Thymus (tissue), 11 donors: ENCODE measurements at regions not wholly inside any gene's neighbourhood (a gene's known extent, or its start where the extent isn't known, plus 50 kb on each side); places are given as distances from the start of the nearest gene placed in this dataset.
A peak's percentile ranks its signal among the peaks of the same experiment; 100 is the strongest.

Source experiments
- DNase-seq, 9 donors: peaks; one replicate each; pipeline ENCODE4 v3.0.0-alpha.2; 2013; ENCODE audit warnings: low spot score in 9 of 9, low read depth in 6 of 9, missing footprints in 1 of 9
- H3K27ac ChIP-seq, 2 donors: one replicate each; pipeline ENCODE4 v1.5.1; 2013; ENCODE audit warnings: control low read depth in 1 of 2, low read depth in 1 of 2, low read length in 1 of 2, mild to moderate bottlenecking in 1 of 2, moderate library complexity in 1 of 2
- H3K27me3 ChIP-seq, 2 donors: one replicate each; pipeline ENCODE4 v1.5.1; 2013; ENCODE audit warnings: low read length in 1 of 2; ENCODE audit not compliant: control insufficient read depth in 2 of 2, insufficient read depth in 1 of 2
- H3K36me3 ChIP-seq, 2 donors: one replicate each; pipeline ENCODE4 v1.5.1; 2013; ENCODE audit warnings: low read length in 1 of 2, mild to moderate bottlenecking in 1 of 2, moderate library complexity in 1 of 2; ENCODE audit not compliant: control insufficient read depth in 2 of 2, insufficient read depth in 2 of 2
- H3K4me1 ChIP-seq, 2 donors: one replicate each; pipeline ENCODE4 v1.5.1; 2013; ENCODE audit warnings: low read length in 2 of 2; ENCODE audit not compliant: control insufficient read depth in 2 of 2, insufficient read depth in 2 of 2
- H3K4me3 ChIP-seq, 2 donors: one replicate each; pipeline ENCODE4 v1.5.1; 2013; ENCODE audit warnings: low read length in 2 of 2, control low read depth in 1 of 2, mild to moderate bottlenecking in 1 of 2
- H3K9me3 ChIP-seq, 2 donors: one replicate each; pipeline ENCODE4 v1.5.1; 2013; ENCODE audit warnings: low read length in 1 of 2, mild to moderate bottlenecking in 1 of 2; ENCODE audit not compliant: control insufficient read depth in 2 of 2, insufficient read depth in 1 of 2
- WGBS: extraction: QIAGEN DNeasy Blood & Tissue Kit; methylation state at CpG from one replicate; pipeline ENCODE4 v1.1.7; 2013; 5-methylcytosine and 5-hydroxymethylcytosine counted together
- donor health status: healthy.

DNA sequence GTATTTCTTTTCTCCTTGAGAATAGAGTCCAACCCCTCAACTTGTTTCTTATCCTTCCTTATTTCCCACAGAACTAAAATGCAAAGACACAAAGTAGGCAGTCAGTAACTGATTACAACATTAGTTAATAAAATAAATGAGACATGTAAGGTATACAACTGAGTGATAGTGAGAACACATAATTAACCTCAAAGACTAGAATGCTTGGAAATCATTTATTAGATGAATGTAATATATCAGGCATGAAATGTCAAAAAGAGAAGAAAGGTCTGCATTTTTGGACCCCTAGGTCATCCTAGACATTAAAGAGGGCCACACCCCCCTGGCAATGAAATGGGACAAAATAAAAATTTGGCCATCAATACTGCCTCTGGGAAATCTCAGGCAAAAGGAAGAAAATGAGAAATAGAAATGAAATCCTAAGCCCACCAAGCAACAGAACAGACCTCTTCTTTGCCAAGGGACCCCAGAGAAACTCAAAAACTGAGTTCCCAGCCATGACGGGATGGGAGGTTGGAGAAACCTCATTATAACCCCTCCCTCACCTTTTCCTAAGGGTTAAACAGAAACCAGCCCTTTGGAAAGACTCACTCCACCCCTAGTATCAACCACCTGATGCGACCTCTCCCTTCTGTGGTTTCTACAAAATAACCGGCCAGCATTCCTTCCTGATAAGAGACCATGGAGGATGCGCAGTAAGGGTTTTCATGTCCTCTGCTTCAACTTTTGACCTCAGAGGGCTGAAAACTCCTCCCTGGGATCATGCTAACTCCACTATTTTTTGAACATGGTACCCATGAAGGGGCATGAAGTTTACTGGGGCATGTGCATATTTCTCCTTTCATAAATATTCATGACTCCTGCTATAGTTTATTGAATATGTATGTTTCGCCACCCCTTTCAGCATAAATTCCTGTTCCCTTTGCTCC, 90.0 kb upstream of the EXOC1L start:
- Histone ChIP-seq H3K27me3 (no peaks in the 10 kb centered on the region), H3K36me3 (no peaks in the 10 kb centered on the region), H3K9me3 (no peaks in the 10 kb centered on the region), H3K27ac (no peak overlapping the region), H3K4me3 (no peak overlapping the region), H3K4me1 (no peaks in the 10 kb centered on the region)
- WGBS: 92% methylated on average over 5 of the region's 5 CpGs
- no peak for DNase-seq

DNA sequence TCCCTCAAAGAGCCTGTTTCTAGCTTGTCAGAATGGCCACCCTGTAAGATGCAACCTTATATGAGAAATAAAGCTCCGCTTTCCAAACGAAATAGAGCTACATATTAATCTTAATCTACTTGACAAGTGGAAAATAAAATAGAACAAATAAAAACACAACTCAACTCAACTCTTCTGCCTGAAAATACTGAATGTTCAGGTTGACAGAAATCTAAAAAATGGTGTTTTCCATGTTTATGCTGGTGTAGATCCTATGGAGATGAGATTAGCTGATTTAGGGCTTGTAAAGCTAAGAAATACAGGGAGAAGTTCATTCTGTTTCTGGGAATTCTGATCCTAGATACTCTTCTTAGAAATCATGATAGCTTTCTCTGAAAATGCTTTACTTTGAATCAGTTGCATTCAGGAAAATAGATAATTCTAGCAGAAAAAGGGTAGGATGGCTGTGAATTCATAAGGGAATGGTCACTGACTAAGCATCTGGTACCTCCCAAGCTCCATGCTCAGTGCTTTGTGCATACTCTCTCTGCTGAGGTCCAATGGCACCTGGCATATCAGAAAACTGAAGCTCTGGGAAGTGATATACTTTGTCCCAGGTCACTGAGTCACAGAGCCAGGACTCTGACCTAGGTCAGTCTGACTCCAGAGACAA, 89.2 kb upstream of the EXOC1L start:
- H3K27ac ChIP-seq: no peak overlapping the region
- no peaks in the 10 kb centered on the region for H3K36me3 ChIP-seq
- H3K27me3 ChIP-seq: peaks cover 0 to 2% of the 10 kb centered on the region in 2 donors
- no peak for DNase-seq
- no peaks in the 10 kb centered on the region for H3K9me3 ChIP-seq
- H3K4me3 ChIP-seq: no peak overlapping the region
- 93% methylated on average over 2 of the region's 2 CpGs for WGBS
- H3K4me1 ChIP-seq: no peaks in the 10 kb centered on the region

DNA sequence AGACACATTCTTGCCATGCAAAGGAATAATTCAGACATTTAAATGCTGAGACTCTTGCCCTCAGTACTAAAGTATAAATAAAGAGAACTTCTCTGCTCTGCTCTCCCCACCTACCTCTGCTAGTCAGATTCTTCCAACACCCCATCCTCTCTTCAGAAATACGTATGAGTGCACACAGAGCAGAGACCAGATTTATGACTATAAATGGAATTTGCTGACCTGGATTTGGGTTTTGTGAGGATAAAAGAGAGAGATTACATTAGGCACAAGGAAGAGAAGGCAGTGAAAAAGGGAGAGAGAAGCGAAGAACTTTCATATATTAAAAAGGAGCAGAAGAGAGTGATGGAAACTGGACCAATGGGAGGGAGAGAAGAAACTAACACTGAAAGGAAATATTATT, 87.6 kb upstream of the EXOC1L start:
- 96% methylated on average over 2 of the region's 2 CpGs for WGBS

DNA sequence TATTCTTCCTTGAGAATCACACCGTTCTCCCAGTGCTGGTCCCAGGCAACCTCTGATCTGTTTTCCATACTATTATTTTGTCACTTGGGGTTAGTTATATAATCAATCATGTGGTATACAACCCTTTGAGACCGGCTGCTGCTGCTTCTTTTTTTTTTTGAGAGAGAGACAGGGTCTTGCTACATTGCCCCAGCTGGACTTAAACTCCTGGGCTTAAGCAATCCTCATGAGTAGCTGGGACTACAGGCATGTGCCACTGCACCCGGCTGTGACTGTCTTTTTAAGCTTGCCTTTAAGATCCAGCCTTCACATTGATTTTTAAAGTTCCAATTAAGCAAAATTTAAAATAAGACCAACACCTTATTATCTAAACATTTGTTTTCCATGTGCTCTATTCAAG, 86.7 kb upstream of the EXOC1L start:
- Histone ChIP-seq H3K4me3 (no peak overlapping the region), H3K9me3 (no peaks in the 10 kb centered on the region), H3K4me1 (no peaks in the 10 kb centered on the region), H3K36me3 (no peaks in the 10 kb centered on the region), H3K27me3 (peaks cover 0 to 2% of the 10 kb centered on the region in 2 donors), H3K27ac (no peak overlapping the region)
- DNase-seq: no peak
- 86% methylated on average over 3 of the region's 3 CpGs for WGBS

More for the DNA sequence above, 87.6 kb upstream of the EXOC1L start:
- Histone ChIP-seq H3K27ac (no peak overlapping the region), H3K4me1 (no peaks in the 10 kb centered on the region), H3K27me3 (peaks cover 0 to 2% of the 10 kb centered on the region in 2 donors), H3K4me3 (no peak overlapping the region), H3K9me3 (no peaks in the 10 kb centered on the region), H3K36me3 (no peaks in the 10 kb centered on the region)
- DNase-seq: no peak

DNA sequence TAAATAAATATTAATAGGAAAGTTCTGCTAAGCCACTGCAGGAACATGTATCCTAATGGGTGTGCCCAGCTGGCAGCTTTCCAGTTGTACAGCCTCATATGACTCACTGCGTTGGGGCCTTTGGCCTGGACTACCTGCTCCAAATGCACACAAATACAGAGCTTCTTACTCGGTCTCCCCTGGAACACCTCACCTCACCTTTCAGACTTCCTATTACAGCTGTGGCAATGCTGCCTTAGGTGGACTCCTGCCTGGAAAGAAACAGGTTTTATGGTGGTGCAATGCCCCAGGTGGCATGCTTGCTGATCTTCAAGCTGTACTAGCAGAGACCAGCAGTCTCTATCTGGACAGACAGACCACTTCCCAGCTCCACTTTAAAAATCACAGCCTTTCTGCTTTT, 85.7 kb upstream of the EXOC1L start:
- Histone ChIP-seq H3K4me3 (no peak overlapping the region), H3K9me3 (no peaks in the 10 kb centered on the region), H3K4me1 (no peaks in the 10 kb centered on the region), H3K36me3 (no peaks in the 10 kb centered on the region), H3K27ac (no peak overlapping the region), H3K27me3 (peaks cover 0 to 2% of the 10 kb centered on the region in 2 donors)
- 87% methylated on average over 2 of the region's 2 CpGs for WGBS
- DNase-seq: no peak

DNA sequence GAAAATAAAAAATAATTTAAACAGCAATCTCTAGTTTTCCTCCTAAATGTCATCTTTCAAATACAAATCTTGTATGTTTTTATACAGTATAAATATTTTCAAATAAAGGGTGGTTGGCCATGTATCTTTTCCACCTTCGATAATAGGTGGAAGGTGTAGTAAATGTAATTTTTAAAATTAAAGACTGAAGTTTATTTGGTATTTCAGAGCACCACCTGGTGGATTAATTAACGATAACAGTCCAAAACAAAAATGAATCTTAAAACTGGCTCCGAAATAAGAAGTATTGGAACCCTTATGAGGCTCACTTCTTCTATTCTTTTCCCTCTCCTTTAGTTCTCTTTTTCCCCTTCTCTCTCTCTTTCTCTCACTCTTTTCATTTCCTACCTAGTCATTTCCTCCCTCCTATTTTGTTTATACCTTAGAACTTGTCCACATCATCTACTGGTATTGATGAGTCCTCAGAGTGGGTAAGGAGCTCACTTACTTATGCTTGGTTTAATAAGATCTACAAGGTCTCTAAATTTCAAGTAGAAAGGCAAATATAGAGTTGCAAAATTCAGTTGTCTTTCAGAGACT, 82.9 kb upstream of the EXOC1L start:
- peak in 2 of 9 donors; percentile 3 to 22 for DNase-seq
- WGBS: 44% methylated on average over 3 of the region's 3 CpGs
- H3K4me1 ChIP-seq: no peaks in the 10 kb centered on the region
- no peak overlapping the region for H3K27ac ChIP-seq
- H3K9me3 ChIP-seq: no peaks in the 10 kb centered on the region
- peaks cover 0 to 2% of the 10 kb centered on the region in 2 donors for H3K27me3 ChIP-seq
- H3K4me3 ChIP-seq: no peak overlapping the region
- no peaks in the 10 kb centered on the region for H3K36me3 ChIP-seq

GRCh38 chr4:55742655-55743202, 76.9 kb upstream of the EXOC1L start:
- DNase-seq: no peak
- H3K27me3 ChIP-seq: no peaks in the 10 kb centered on the region
- no peaks in the 10 kb centered on the region for H3K4me1 ChIP-seq
- no peaks in the 10 kb centered on the region for H3K36me3 ChIP-seq
- WGBS: 65% methylated on average over 5 of the region's 5 CpGs
- no peaks in the 10 kb centered on the region for H3K9me3 ChIP-seq
- no peak overlapping the region for H3K4me3 ChIP-seq
- H3K27ac ChIP-seq: no peak overlapping the region

- Histone ChIP-seq H3K9me3 (no peaks in the 10 kb centered on the region), H3K4me1 (no peaks in the 10 kb centered on the region), H3K27me3 (no peaks in the 10 kb centered on the region), H3K36me3 (no peaks in the 10 kb centered on the region), H3K27ac (no peak overlapping the region), H3K4me3 (no peak overlapping the region)
- no peak for DNase-seq
- 95% methylated on average over 6 of the region's 6 CpGs for WGBS
These were observed 75.2 kb upstream of the EXOC1L start for GRCh38 chr4:55744369-55744768.

GRCh38 chr4:55745014-55745413, 74.6 kb upstream of the EXOC1L start:
- H3K9me3 ChIP-seq: no peaks in the 10 kb centered on the region

More at GRCh38 chr4:55745014-55745413, 74.6 kb upstream of the EXOC1L start:
- H3K4me1 ChIP-seq: no peaks in the 10 kb centered on the region
- H3K36me3 ChIP-seq: no peaks in the 10 kb centered on the region
- DNase-seq: no peak
- H3K4me3 ChIP-seq: no peak overlapping the region
- no peak overlapping the region for H3K27ac ChIP-seq
- no peaks in the 10 kb centered on the region for H3K27me3 ChIP-seq
